Testis (tissue), 2 donors: ENCODE measurements at regions not wholly inside any gene's neighbourhood (a gene's known extent, or its start where the extent isn't known, plus 50 kb on each side); places are given as distances from the start of the nearest gene placed in this dataset.

ENCODE experiments used
- CTCF ChIP-seq, 3 experiments: fragments of 450-650 bp in 2 of 3; fragments of 200-600 bp in 1 of 3; sonication (generic) in 1 of 3; IDR thresholded peaks; one replicate each; pipeline ENCODE4 v1.5.1; 2016 to 2019; ENCODE audit warnings: antibody characterized with exemption in 3 of 3, mild to moderate bottlenecking in 2 of 3, moderate library complexity in 1 of 3
- POLR2A ChIP-seq: fragments of 450-650 bp; IDR thresholded peaks from one replicate; pipeline ENCODE4 v1.6.1; 2017; ENCODE audit warnings: antibody characterized with exemption, mild to moderate bottlenecking, moderate library complexity

GRCh38 chr1:191696354-191696753, 461.9 kb upstream of the RGS18 start:
- no peak for TF ChIP-seq CTCF (IDR thresholded peaks at IDR 0.05)
- no peak for TF ChIP-seq POLR2A
